ENCODE measurements at regions not wholly inside any gene's neighbourhood (a gene's known extent, or its start where the extent isn't known, plus 50 kb on each side); places are given as distances from the start of the nearest gene placed in this dataset.

DNA sequence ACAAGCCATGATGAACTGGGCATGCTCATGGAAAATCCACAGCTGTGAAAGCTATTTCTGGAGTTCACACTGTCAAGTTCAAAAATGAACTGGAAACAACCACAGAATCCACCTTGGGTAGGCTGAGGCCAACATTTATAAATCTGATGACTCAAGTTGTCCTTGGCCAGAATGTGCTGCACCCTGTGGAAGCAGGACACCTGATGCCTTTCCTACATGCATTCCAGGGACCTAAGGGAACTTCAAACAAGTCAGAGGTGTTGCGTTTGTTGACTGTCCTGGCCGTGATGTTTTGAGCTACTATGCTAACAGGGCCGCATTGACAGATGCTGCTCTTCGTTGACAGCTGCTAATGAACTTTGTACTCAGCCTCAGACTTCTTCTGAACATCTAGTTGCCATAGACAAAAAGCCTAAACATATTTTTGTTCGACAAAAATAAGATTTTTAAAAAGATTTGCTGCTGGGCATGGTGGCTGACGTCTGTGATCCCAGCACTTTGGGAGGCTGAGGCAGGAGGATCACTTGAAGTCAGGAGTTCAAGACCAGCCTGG lies 127.9 kb upstream of the SLC45A1 start (continued):
- TF ChIP-seq, protein P1, sequence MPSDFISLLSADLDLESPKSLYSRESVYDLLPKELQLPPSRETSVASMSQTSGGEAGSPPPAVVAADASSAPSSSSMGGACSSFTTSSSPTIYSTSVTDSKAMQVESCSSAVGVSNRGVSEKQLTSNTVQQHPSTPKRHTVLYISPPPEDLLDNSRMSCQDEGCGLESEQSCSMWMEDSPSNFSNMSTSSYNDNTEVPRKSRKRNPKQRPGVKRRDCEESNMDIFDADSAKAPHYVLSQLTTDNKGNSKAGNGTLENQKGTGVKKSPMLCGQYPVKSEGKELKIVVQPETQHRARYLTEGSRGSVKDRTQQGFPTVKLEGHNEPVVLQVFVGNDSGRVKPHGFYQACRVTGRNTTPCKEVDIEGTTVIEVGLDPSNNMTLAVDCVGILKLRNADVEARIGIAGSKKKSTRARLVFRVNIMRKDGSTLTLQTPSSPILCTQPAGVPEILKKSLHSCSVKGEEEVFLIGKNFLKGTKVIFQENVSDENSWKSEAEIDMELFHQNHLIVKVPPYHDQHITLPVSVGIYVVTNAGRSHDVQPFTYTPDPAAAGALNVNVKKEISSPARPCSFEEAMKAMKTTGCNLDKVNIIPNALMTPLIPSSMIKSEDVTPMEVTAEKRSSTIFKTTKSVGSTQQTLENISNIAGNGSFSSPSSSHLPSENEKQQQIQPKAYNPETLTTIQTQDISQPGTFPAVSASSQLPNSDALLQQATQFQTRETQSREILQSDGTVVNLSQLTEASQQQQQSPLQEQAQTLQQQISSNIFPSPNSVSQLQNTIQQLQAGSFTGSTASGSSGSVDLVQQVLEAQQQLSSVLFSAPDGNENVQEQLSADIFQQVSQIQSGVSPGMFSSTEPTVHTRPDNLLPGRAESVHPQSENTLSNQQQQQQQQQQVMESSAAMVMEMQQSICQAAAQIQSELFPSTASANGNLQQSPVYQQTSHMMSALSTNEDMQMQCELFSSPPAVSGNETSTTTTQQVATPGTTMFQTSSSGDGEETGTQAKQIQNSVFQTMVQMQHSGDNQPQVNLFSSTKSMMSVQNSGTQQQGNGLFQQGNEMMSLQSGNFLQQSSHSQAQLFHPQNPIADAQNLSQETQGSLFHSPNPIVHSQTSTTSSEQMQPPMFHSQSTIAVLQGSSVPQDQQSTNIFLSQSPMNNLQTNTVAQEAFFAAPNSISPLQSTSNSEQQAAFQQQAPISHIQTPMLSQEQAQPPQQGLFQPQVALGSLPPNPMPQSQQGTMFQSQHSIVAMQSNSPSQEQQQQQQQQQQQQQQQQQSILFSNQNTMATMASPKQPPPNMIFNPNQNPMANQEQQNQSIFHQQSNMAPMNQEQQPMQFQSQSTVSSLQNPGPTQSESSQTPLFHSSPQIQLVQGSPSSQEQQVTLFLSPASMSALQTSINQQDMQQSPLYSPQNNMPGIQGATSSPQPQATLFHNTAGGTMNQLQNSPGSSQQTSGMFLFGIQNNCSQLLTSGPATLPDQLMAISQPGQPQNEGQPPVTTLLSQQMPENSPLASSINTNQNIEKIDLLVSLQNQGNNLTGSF (CRISPR knock-in tag; IDR thresholded peaks at IDR 0.05), result no peak
- no peak for TF ChIP-seq ZSCAN22 (CRISPR knock-in tag; IDR thresholded peaks at IDR 0.05)
- TF ChIP-seq ZNF253 (CRISPR knock-in tag; IDR thresholded peaks at IDR 0.05; ENCODE audit: borderline replicate concordance), result no peak
- TF ChIP-seq ZNF790 (CRISPR knock-in tag; IDR thresholded peaks at IDR 0.05; ENCODE audit: borderline replicate concordance), result peak; percentile 35; the same call in 1 of the 2 replicates
- TF ChIP-seq HIVEP1 (CRISPR knock-in tag; IDR thresholded peaks at IDR 0.05), result peak; percentile 81
- peak; percentile 100 for TF ChIP-seq MED1 (CRISPR knock-in tag; IDR thresholded peaks at IDR 0.05)
- no peak for TF ChIP-seq HNRNPK (IDR thresholded peaks at IDR 0.05; ENCODE audit: low read depth, low read length, poor library complexity, severe bottlenecking)
- TF ChIP-seq, protein P2, sequence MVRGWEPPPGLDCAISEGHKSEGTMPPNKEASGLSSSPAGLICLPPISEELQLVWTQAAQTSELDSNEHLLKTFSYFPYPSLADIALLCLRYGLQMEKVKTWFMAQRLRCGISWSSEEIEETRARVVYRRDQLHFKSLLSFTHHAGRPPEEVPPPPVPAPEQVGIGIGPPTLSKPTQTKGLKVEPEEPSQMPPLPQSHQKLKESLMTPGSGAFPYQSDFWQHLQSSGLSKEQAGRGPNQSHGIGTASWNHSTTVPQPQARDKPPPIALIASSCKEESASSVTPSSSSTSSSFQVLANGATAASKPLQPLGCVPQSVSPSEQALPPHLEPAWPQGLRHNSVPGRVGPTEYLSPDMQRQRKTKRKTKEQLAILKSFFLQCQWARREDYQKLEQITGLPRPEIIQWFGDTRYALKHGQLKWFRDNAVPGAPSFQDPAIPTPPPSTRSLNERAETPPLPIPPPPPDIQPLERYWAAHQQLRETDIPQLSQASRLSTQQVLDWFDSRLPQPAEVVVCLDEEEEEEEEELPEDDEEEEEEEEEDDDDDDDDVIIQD (CRISPR knock-in tag; IDR thresholded peaks at IDR 0.05; ENCODE audit: low read depth), result peak; percentile 80
- TF ChIP-seq ZNF432 (CRISPR knock-in tag; IDR thresholded peaks at IDR 0.05; ENCODE audit: borderline replicate concordance), result no peak
- no peak for TF ChIP-seq FOXM1 (CRISPR knock-in tag; IDR thresholded peaks at IDR 0.05)
- TF ChIP-seq MED8 (CRISPR knock-in tag; IDR thresholded peaks at IDR 0.05; ENCODE audit: insufficient replicate concordance), result peak; percentile 93
- no peak; the same call in 1 of the 2 replicates for TF ChIP-seq ZSCAN25 (CRISPR knock-in tag; IDR thresholded peaks at IDR 0.05)
- TF ChIP-seq PHF8 (CRISPR knock-in tag; IDR thresholded peaks at IDR 0.05), result no peak; the same call in 1 of the 2 replicates
- peak; percentile 88 for TF ChIP-seq ZMYM4 (CRISPR knock-in tag; IDR thresholded peaks at IDR 0.05)
- no peak for TF ChIP-seq SIN3B (IDR thresholded peaks at IDR 0.05; ENCODE audit: low read length)
- no peak; the same call in none of the 2 replicates for TF ChIP-seq ZNF160 (CRISPR knock-in tag; IDR thresholded peaks at IDR 0.05)
- no peak for TF ChIP-seq ZNF839 (CRISPR knock-in tag; IDR thresholded peaks at IDR 0.05; ENCODE audit: borderline replicate concordance)
- TF ChIP-seq ZNF776 (CRISPR knock-in tag; IDR thresholded peaks at IDR 0.05), result no peak
- TF ChIP-seq CREBL2 (CRISPR knock-in tag; IDR thresholded peaks at IDR 0.05; ENCODE audit: borderline replicate concordance), result no peak
